D721Med (cell line): ENCODE measurements at regions not wholly inside any gene's neighbourhood (a gene's known extent, or its start where the extent isn't known, plus 50 kb on each side); places are given as distances from the start of the nearest gene placed in this dataset.
"Not testable (repeated sequence)": the region's sequence is repeated elsewhere in the genome, so short reads cannot be mapped to it uniquely, and the experiment has no call there.

Experiments used
- DNase-seq: peaks from one replicate; pipeline ENCODE4 v3.0.0; 2011; ENCODE audit warnings: low spot score; ENCODE audit not compliant: insufficient read length
- FAIRE-seq: peaks from 2 replicates; lab custom pipeline; 2011; peaks lifted over from hg19 to GRCh38; lab: Jason Lieb, UNC
- CTCF ChIP-seq: IDR thresholded peaks from 2 replicates; pipeline ENCODE4 v1.5.1; 2012; ENCODE audit warnings: mild to moderate bottlenecking, control low read depth; ENCODE audit not compliant: insufficient read depth; ENCODE audit errors: missing control alignments

DNA sequence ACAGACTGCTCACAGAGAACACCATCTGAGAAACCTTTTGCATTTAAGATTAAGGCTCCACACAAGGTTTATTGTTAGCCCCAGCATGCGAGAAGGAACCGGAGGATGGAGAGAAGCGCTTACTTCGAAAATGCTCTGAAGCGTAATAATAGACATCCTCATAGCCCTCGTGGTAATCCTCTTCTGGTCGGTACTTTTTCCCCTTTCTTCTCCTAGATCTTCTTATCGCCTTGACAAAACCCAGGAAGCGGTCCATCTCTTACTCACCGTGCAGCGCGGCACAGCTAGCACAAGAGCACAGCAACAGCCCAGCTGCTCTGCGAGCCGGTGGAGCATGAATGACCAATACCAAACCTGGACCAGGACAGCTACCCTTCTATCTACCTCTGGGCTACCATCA is 125.1 kb upstream of the GRIP1 start:
- FAIRE-seq = no peak
- TF ChIP-seq CTCF = no peak

GRCh38 chr12:66804563-66804974 is 125.7 kb upstream of the GRIP1 start:
- no peak for TF ChIP-seq CTCF
- DNase-seq (no peak), FAIRE-seq (no peak)

More for the DNA sequence above, 125.1 kb upstream of the GRIP1 start:
- DNase-seq = no peak

DNA sequence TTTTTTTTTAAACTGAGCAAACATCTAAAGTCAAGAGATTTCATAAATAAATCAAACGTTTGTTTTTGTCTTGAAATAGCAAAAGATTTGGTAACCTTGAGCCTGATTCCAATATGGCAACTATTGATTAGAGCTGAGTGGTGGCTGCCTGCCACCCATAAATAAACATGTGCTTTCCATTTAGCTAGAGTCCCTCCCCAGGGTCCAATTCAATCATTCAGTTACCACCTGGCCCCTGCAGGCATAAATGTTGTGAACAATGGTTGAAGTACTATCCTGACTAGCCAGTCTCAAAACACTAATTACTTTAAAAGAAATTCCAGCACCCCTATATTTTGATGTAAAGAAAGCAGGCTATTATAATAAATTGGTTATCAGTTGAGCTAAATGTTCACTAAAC is 129.7 kb upstream of the GRIP1 start:
- FAIRE-seq (no peak), DNase-seq (no peak)
- no peak for TF ChIP-seq CTCF

GRCh38 chr12:66813137-66813892 is 134.4 kb upstream of the GRIP1 start:
- FAIRE-seq = no peak
- TF ChIP-seq CTCF = no peak
- DNase-seq = no peak

GRCh38 chr12:66819587-66819986 is 140.7 kb upstream of the GRIP1 start:
- DNase-seq = no peak
- no peak for TF ChIP-seq CTCF
- no peak for FAIRE-seq

DNA sequence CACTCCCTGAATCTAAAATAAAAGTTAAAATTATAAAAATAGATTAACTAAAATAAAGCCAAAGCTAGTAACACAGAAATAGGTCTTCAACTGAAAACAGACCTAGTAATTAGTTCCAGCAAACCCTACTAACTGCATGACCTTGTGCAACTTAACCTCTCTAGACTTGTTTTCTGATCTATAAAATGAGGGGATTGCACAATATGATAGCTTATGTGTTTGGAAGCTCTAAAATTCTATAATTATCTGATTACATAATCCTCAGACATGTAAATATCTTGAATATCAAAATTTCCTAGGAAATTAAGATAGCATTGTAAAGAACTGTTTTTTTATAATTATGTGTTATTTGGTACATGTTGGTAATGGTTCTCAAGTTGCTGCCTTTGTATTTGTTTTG is 144.1 kb upstream of the GRIP1 start:
- TF ChIP-seq CTCF = no peak
- DNase-seq (no peak), FAIRE-seq (no peak)

DNA sequence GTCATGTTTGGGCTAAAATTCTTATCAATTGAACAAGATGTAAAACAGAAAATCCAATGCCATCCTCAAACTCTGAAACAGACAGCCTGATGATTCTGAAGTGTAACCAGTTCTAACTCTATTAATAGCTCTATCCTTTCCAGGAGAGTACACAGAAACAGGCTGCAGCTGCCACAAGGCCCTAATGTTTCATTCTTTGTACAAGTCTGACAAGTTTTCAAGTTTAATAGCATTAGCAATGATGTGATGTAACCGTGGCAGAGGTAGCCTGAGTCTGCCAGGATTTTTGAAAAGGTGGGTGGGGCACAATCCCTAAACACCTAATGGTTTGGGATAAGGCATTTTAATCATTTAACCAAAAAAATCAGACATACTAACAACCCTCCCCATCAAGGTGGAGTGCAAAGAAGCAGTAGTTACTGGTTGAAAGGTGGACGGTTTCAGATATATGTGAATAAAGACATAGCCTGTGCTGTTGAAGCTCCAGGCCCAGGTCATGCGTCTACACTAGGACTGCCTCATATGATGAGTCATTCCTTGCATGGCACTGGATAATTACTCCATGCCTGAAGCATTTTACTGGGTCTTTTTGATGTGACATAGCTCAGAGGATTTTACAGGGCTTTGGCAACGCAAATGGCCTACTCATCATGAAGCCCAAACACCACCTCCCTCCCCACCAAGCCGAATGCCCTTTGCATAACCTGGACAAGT is 145.1 kb upstream of the GRIP1 start:
- no peak for TF ChIP-seq CTCF
- FAIRE-seq (no peak), DNase-seq (no peak)

DNA sequence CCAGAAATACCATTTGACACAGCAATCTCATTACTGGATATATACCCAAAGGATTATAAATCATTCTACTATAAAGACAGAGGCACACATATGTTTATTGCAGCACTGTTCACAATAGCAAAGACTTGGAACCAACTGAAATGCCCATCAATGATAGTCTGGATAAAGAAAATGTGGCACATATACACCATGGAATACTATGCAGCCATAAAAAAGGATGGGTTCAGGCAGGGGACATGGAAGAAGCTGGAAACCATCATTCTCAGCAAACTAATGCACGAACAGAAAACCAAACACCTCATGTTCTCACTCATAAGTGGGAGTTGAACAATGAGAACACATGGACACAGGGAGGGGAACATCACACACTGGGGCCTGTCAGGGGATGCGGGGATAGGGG is 147.0 kb upstream of the GRIP1 start:
- FAIRE-seq, DNase-seq: not testable (repeated sequence)
